ENCODE measurements at regions not wholly inside any gene's neighbourhood (a gene's known extent, or its start where the extent isn't known, plus 50 kb on each side); places are given as distances from the start of the nearest gene placed in this dataset.

DNA sequence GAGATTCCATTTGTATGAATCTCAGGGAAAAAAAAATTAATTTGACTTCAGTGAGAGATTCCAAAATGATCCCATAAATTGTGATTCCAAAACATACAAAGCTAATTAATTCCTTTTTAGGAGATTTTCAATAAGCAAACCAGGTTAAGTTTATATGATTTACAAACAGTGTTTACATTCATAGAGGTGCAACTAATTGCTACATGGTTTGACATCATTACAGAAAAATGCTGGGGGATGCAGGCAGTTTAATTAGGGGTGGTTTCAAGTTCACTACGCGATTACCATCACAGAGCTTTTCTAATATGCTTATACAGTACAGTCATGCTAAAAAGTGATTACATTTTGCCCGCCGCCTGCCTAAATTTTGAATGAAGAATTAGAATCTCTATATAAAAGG is 143.2 kb upstream of the MGMT start:
- DNase-seq (ENCODE audit: low read depth in 2 of 2) = no peak

DNA sequence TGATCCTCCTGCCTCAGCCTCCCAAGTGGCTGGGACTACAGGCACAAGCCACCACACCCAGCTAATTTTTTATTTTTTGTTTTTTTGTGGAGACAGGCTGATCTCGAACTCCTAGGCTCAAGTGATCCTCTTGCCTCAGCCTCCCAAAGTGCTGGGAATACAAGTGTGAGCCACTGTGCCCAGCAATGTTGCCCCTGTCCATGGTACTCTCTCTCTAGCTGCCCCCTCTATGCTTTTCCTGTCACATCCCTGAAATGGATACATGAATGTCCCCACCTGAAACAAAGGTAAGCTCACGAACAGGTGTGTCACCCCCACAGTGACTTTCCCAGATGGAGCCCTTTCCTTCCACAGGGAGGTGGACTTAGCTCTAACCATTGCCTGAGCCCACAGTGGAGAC is 141.1 kb upstream of the MGMT start:
- DNase-seq (ENCODE audit: low read depth in 2 of 2) = no peak

GRCh38 chr10:129328546-129328945 is 138.5 kb upstream of the MGMT start:
- no peak for DNase-seq (ENCODE audit: low read depth in 2 of 2)

DNA sequence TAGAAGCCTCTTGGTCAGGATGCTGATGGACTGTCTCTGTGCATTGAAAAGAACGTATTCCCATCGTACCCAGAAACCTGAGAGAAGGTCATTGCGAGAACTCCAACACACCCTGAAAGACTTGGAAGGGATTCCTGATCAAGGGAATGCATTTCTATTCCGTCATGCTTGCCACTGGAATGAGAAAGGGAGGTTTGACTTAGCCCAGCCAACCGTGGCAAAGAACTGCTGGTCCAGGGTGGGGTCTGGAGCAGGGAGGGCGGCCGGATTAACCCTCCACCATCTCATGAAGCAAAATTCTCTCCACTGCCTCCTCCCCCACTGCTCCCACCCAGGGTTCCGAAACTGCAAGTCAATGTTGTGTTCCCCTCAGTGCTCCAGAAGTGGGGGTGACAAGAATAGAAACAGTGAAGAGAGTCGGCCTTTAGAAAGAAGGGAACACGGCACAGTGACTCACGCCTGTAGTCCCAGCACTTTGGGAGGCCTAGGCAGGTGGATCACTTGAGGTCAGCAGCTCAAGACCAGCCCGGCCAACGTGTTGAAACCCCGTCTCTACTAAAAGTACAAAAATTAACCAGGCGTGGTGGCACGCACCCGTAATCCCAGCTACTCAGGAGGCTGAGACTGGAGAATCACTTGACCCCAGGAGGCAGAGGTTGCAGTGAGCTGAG is 137.5 kb upstream of the MGMT start:
- DNase-seq (ENCODE audit: low read depth in 2 of 2) = no peak

DNA sequence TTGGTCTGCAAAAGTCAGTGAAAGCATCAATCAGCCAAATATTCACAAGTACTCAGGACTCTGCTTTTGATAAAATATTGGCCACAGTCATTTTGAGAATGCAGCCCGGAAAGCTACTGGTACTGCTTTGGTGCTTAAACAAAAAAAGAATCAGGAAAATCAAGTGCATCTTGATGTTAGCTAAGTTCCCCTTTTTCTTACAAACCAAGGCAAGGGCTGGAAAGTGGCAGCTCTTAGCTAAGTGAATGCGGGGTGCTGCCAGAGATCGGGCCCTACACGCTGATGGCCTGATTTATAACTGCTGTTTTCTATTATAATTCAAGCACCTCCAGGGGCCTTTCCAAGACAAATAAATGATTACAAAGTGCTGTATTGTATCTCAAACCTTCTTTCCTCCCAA is 136.8 kb upstream of the MGMT start:
- no peak for DNase-seq (ENCODE audit: low read depth in 2 of 2)

- DNase-seq (ENCODE audit: low read depth in 2 of 2) = no peak
Observed at GRCh38 chr10:129331207-129331838, 135.7 kb upstream of the MGMT start.

DNA sequence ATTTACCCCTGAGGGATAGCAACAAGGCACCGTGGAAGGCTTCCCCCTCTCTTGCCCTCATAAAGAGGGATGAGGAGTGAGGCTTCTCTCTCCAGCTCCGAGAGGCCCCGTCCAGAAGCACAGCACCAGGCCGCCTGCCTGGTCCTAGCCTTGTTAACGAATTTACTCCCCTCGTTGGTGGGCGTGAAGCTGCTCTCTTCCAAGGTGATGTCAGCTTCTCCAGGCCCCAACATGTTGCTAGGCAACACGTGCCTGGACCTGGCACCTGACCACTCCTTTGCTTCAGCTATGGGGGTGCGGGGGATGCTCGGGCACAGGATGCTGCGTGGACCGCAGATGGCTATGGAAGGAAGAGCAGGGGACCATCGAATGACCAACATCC is 135.2 kb upstream of the MGMT start:
- DNase-seq (ENCODE audit: low read depth in 2 of 2) = no peak

GRCh38 chr10:129332476-129332875 is 134.6 kb upstream of the MGMT start:
- no peak for DNase-seq (ENCODE audit: low read depth in 2 of 2)

GRCh38 chr10:129333706-129334105 is 133.3 kb upstream of the MGMT start:
- no peak for DNase-seq (ENCODE audit: low read depth in 2 of 2)

DNA sequence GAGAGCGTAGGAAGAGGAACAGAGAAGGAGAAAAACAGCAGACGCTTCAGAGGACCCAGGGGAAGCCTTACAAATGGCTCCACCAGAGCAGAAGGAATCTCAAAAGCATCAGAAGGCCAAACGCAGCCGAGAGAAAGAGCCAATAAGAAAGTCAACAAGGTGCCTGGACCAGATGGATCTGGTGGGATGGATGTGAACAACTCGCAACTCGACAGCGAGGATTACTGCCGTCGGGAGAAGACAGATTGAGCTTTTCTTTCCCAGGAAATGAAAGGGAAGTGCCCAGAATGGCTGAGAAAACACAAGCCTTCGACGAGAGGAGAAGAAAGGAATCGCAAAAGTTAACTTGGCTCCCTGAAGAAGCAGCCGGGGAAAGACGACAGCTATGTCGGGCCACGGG is 132.8 kb upstream of the MGMT start:
- DNase-seq (ENCODE audit: low read depth in 2 of 2) = no peak

- no peak for DNase-seq (ENCODE audit: low read depth in 2 of 2)
Observed at GRCh38 chr10:129335396-129335795, 131.6 kb upstream of the MGMT start.

DNA sequence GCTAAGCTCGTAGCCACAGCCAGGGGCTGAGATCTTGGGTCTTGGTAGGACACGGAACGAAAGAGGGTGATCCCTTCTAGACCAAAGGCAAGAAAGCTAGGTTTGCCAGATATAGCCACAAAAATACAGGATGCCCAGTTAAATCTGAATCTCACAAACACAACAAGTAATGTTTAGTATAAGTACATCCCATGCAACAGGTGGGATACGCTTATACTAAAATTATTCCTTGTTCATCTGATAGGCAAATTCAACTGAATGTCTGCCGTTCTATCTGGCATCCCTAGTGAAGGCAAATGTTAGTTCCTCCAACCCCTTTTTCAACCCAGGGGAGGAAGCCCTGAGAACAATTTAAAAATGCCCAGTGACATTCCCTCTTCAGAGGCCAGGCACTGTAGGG is 131.1 kb upstream of the MGMT start:
- no peak for DNase-seq (ENCODE audit: low read depth in 2 of 2)

GRCh38 chr10:129339191-129339590 is 127.8 kb upstream of the MGMT start:
- no peak for DNase-seq (ENCODE audit: low read depth in 2 of 2)

DNA sequence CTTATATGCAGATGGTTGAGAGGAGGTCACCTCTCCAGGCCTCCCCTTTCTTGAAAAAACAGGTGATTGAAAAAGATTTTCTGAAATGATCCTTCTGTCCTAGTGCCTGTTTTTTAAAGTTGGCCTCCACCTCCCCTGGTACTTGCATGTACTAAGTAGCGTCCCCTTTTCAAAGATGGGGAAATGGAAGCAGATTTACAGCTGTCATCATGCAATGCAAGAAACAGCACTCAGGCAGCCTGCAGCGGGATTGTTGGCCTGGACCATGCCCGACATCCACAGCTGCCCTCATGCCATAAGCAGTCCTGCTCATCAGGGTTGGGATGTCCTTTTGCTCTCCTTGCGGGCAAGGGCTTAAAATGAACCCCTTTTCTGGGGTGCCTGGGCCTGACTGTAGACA is 127.2 kb upstream of the MGMT start:
- no peak for DNase-seq (ENCODE audit: low read depth in 2 of 2)

- DNase-seq (ENCODE audit: low read depth in 2 of 2) = no peak
Observed at GRCh38 chr10:129341087-129341486, 126.0 kb upstream of the MGMT start.

- DNase-seq (ENCODE audit: low read depth in 2 of 2) = no peak
Observed at GRCh38 chr10:129342385-129342784, 124.7 kb upstream of the MGMT start.

DNA sequence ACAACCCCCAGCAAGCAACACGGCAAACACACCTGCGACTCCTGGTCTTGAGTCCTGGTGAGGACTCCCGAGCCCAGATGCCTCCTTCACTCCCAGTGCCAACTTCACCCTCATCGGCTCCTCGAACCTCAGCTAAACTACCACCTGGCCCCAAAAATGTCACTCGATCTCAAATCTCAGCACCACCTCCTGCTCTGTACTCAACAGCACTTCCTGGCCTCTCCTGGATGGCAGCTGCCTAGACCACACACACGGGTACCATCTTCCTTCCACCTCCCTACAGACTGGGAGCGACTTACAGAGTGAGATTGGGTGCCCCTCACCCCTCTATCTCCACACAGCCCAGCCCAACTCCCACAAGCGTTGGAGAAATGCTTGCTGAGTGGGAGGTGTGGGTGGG is 123.9 kb upstream of the MGMT start:
- DNase-seq (ENCODE audit: low read depth in 2 of 2) = no peak

DNA sequence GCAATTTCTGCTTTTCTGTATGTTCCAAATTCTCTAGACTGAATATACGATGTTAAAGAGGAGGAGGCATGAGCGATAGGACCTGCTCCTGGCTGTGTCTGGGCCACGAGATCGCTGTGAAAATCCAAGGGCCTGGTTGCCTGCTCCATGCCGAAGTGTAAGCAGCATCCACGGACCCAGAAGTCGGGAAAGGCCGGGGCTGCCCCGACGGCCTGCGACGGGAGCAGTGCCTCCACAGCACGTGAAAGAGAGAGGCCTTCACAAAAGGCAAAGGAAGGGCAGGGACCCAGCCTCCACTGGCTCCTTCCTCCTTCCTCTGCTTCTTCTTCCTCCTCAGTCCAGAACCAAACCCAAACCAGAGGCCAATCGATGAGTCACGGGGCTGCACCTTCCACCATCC is 122.9 kb upstream of the MGMT start:
- DNase-seq (ENCODE audit: low read depth in 2 of 2) = no peak

DNA sequence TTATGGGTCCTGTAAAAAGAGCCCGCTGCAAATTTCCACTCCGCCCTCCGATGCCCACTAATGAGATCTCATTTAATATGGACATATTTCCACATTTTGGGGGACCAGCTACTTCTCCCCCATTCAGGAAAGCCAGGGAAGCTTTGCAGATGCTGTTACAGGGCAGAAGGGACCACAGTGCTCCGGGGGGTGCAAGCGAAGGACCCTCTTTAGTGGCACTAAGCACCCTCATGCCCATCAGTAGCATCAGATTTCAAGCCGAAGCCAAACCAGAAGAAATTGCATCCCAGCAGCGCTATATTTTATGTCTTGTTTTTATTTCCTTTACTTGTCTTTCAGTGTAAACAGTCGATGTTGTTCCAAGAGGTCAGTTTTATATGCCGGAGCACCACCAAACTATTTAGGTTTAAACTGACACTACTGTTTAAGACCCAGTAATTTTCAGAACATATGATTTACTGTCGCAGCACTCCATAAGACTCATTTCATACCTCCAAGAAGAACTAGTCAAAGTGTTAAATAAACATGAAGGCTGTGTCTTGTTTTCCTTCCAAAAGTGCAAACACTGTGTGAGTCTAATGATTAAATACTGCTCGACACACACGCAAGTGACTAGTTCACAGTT is 122.2 kb upstream of the MGMT start:
- no peak for DNase-seq (ENCODE audit: low read depth in 2 of 2)

DNA sequence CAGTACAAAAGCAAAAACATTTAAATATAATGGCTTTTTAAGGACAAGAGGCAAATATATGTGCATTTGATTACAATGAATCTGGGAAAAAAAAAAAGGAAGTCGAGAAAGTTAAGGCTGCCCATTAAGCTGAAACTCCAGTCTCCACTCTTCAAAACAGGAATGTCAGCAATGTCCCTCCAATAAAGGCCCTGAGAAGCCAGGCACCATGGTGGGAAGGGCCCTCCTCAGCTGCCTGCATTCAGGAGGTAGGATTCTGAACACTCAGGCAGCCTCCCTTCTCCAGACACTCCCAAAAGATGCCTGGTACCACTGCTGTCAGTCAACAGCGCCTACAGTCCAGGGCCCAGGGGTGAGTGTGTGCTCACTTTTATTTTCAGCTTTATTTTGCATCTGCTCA is 121.3 kb upstream of the MGMT start:
- DNase-seq (ENCODE audit: low read depth in 2 of 2) = no peak

- no peak for DNase-seq (ENCODE audit: low read depth in 2 of 2)
Observed at GRCh38 chr10:129350690-129351089, 116.4 kb upstream of the MGMT start.

- DNase-seq (ENCODE audit: low read depth in 2 of 2) = no peak
Observed at GRCh38 chr10:129353101-129353500, 113.9 kb upstream of the MGMT start.

- no peak for DNase-seq (ENCODE audit: low read depth in 2 of 2)
Observed at GRCh38 chr10:129360046-129360445, 107.0 kb upstream of the MGMT start.
